ENCODE measurements at regions not wholly inside any gene's neighbourhood (a gene's known extent, or its start where the extent isn't known, plus 50 kb on each side); places are given as distances from the start of the nearest gene placed in this dataset.

DNA sequence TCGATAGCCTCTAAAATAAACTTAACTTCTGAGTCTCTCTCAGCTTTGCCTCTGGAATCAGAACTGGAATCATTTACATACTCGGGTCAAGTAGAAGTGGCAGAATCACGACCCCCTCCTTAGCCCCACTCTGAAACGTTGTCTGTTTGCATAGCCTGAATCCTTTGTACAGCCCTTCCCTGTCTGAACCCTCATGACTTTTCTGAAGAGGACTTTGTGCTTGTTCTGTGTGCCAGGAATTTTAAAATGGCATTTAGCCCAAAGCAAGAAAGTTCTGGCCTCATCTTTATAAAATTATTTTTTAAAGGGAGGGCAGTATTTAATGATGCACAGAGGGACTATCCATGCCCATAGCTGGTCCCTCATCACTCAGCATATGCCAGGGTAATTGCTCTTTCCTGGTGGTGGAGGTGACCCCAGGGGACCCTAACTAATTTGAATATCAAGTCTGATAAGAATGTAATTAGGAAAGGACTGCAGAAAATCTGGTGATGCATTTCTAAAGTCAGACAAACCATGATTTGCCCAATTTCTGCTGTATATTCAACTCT is 342.7 kb upstream of the TNRC6C start:
- TF ChIP-seq CTCF (IDR thresholded peaks at IDR 0.05; ENCODE audit: extremely low read depth, low read depth, low read length), result no peak
- Histone ChIP-seq H3K36me3 (ENCODE audit: insufficient read depth, low read length) (no peaks in the 10 kb centered on the region), H2AFZ (ENCODE audit: low read length) (no peak overlapping the region), H4K20me1 (ENCODE audit: insufficient read depth, low read length) (no peaks in the 10 kb centered on the region), H3K27me3 (ENCODE audit: insufficient read depth, low read length) (peaks cover 14% of the 10 kb centered on the region), H3K4me1 (ENCODE audit: insufficient read depth, low read length) (peaks cover 9% of the 10 kb centered on the region), H3K4me2 (ENCODE audit: insufficient read depth, low read length) (no peak overlapping the region), H3K9me3 (ENCODE audit: low read depth, low read length) (no peaks in the 10 kb centered on the region), H3K27ac (ENCODE audit: low read depth, low read length) (no peak overlapping the region), H3K4me3 (ENCODE audit: insufficient read depth, low read length) (no peak overlapping the region), H3K79me2 (ENCODE audit: insufficient read depth, low read length) (no peaks in the 10 kb centered on the region)
- no peak for DNase-seq (ENCODE audit: insufficient read length, low spot score, missing footprints)

DNA sequence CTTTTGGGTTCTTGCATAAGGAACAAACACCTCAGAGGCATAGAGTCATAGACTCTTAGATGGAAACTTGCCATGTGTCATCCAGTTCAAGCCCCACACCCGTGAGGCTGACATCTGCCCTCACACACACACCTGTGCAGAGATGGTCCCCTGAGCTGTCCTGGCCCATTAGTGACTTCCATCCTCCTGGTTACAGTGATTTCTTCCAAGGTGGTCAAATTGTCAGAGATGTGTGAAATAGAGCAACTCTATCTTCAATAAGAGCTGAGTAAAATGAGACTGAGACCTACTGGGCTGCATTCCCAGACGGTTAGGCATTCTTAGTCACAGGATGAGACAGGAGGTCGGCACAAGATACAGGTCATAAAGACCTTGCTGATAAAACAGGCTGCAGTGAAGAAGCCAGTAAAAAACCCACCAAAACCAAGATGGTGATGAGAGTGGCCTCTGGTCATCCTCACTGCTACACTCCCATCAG is 342.2 kb upstream of the TNRC6C start:
- peaks cover 10% of the 10 kb centered on the region for H3K27me3 ChIP-seq (ENCODE audit: insufficient read depth, low read length)
- H3K4me1 ChIP-seq (ENCODE audit: insufficient read depth, low read length), result peaks cover 9% of the 10 kb centered on the region
- H3K27ac ChIP-seq (ENCODE audit: low read depth, low read length), result no peak overlapping the region
- no peaks in the 10 kb centered on the region for H4K20me1 ChIP-seq (ENCODE audit: insufficient read depth, low read length)
- H2AFZ ChIP-seq (ENCODE audit: low read length), result no peak overlapping the region
- no peak for TF ChIP-seq CTCF (IDR thresholded peaks at IDR 0.05; ENCODE audit: extremely low read depth, low read depth, low read length)
- no peak for DNase-seq (ENCODE audit: insufficient read length, low spot score, missing footprints)
- no peak overlapping the region for H3K4me2 ChIP-seq (ENCODE audit: insufficient read depth, low read length)
- no peaks in the 10 kb centered on the region for H3K36me3 ChIP-seq (ENCODE audit: insufficient read depth, low read length)
- H3K9me3 ChIP-seq (ENCODE audit: low read depth, low read length), result no peaks in the 10 kb centered on the region
- H3K79me2 ChIP-seq (ENCODE audit: insufficient read depth, low read length), result no peaks in the 10 kb centered on the region
- no peak overlapping the region for H3K4me3 ChIP-seq (ENCODE audit: insufficient read depth, low read length)

DNA sequence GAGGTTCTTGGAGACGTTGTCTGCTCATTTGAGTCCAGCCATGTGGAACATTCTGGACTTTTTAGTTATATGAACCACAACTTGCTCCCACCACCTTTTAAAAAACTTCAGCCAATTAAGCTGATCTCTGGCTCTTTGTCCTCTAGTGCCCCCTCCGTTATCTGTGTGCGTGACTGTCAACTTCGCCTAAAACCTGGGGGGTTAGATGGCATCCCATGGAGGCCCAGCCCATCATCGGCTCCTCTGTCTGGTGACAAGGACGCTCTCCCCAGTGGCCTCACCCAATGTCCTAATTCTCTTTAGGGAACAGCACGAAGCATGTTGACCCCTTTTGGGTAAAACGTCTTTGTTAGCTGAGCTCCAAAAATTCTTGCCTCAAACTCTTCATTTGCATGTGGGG is 341.0 kb upstream of the TNRC6C start:
- H3K4me3 ChIP-seq (ENCODE audit: insufficient read depth, low read length), result no peak overlapping the region
- H3K9me3 ChIP-seq (ENCODE audit: low read depth, low read length), result no peaks in the 10 kb centered on the region
- no peaks in the 10 kb centered on the region for H4K20me1 ChIP-seq (ENCODE audit: insufficient read depth, low read length)
- TF ChIP-seq CTCF (IDR thresholded peaks at IDR 0.05; ENCODE audit: extremely low read depth, low read depth, low read length), result no peak
- no peaks in the 10 kb centered on the region for H3K79me2 ChIP-seq (ENCODE audit: insufficient read depth, low read length)
- no peak overlapping the region for H3K27ac ChIP-seq (ENCODE audit: low read depth, low read length)
- no peak overlapping the region for H3K4me2 ChIP-seq (ENCODE audit: insufficient read depth, low read length)
- H3K4me1 ChIP-seq (ENCODE audit: insufficient read depth, low read length), result peaks cover 9% of the 10 kb centered on the region
- H2AFZ ChIP-seq (ENCODE audit: low read length), result no peak overlapping the region
- no peaks in the 10 kb centered on the region for H3K36me3 ChIP-seq (ENCODE audit: insufficient read depth, low read length)
- no peak for DNase-seq (ENCODE audit: insufficient read length, low spot score, missing footprints)
- H3K27me3 ChIP-seq (ENCODE audit: insufficient read depth, low read length), result peaks cover 5% of the 10 kb centered on the region

DNA sequence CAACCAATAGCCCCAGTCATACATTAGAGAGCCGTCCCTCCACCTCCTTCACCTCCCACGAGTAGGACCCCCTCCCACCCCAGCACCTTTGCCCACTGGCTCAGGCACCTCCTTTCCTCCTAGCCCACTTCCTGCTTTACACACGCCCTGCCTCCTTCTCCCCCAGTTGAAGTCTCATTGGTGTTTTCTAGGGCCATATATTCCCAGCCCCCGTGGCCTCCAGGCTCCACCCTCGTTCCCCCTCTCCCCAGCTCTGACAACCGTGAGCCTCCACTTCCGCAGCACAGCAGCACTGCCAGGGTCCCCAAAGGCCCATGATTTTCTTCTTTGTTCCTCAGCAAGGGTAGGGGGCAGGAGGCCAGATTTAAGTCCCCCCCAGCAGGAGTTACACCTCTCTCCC is 340.3 kb upstream of the TNRC6C start:
- Histone ChIP-seq H2AFZ (ENCODE audit: low read length) (no peak overlapping the region), H3K4me1 (ENCODE audit: insufficient read depth, low read length) (peaks cover 9% of the 10 kb centered on the region), H3K9me3 (ENCODE audit: low read depth, low read length) (no peaks in the 10 kb centered on the region), H3K36me3 (ENCODE audit: insufficient read depth, low read length) (no peaks in the 10 kb centered on the region), H4K20me1 (ENCODE audit: insufficient read depth, low read length) (no peaks in the 10 kb centered on the region), H3K4me3 (ENCODE audit: insufficient read depth, low read length) (no peak overlapping the region), H3K27me3 (ENCODE audit: insufficient read depth, low read length) (no peaks in the 10 kb centered on the region), H3K27ac (ENCODE audit: low read depth, low read length) (no peak overlapping the region), H3K4me2 (ENCODE audit: insufficient read depth, low read length) (no peak overlapping the region), H3K79me2 (ENCODE audit: insufficient read depth, low read length) (no peaks in the 10 kb centered on the region)
- no peak for TF ChIP-seq CTCF (IDR thresholded peaks at IDR 0.05; ENCODE audit: extremely low read depth, low read depth, low read length)
- DNase-seq (ENCODE audit: insufficient read length, low spot score, missing footprints), result no peak
